ENCODE measurements at regions not wholly inside any gene's neighbourhood (a gene's known extent, or its start where the extent isn't known, plus 50 kb on each side); places are given as distances from the start of the nearest gene placed in this dataset.

- TF ChIP-seq CTCF (conservative IDR thresholded peaks at IDR 0.05) (no peak), EZH2 (IDR thresholded peaks at IDR 0.05; ENCODE audit: low read depth) (no peak)
Measured at GRCh38 chr11:113584371-113584770, 109.2 kb upstream of the DRD2 start.
